HepG2 (cell line): ENCODE measurements at regions not wholly inside any gene's neighbourhood (a gene's known extent, or its start where the extent isn't known, plus 50 kb on each side); places are given as distances from the start of the nearest gene placed in this dataset.
A peak's percentile ranks its signal among the peaks of the same experiment; 100 is the strongest.

Experiments
- ATAC-seq: fragments of 200-7000 bp; cut with Tn5 transposase; 3 replicates; pipeline ENCODE4 v1.9.1; 2020; ENCODE audit warnings: mild to moderate bottlenecking, moderate library complexity
- BruUV-seq: library from RNA; stranded (reverse); fragments of 400-500 nt; replicated peaks from 2 replicates; lab custom pipeline; 2021; lab: Mats Ljungman, UMichigan
- CTCF ChIA-PET: fragments of 300-600 bp; formaldehyde crosslinking; extraction: SDS; loops from one replicate; lab custom pipeline; 2021; ENCODE audit warnings: low total read pairs, inconsistent platforms, low intra/inter-chr PET ratio; lab: Yijun Ruan, JAX
- POLR2A ChIA-PET: fragments of 350-600 bp; sonication (Branson Sonifier 250); formaldehyde crosslinking; loops from one replicate; lab custom pipeline; 2020; ENCODE audit warnings: antibody characterized with exemption, inconsistent platforms; lab: Yijun Ruan, JAX
- DNase-seq: peaks from one replicate; pipeline ENCODE4 v3.0.0-alpha.2; 2015; ENCODE audit warnings: low spot score
- FAIRE-seq: peaks from 3 replicates; lab custom pipeline; 2011; peaks lifted over from hg19 to GRCh38; lab: Jason Lieb, UNC
- H2AFZ ChIP-seq: one replicate; pipeline ENCODE4 v1.6.1; 2011; ENCODE audit warnings: low read length, inconsistent platforms
- H3K27ac ChIP-seq: fragments of 300-600 bp; 3 replicates; pipeline ENCODE4 v1.8.0; 2011; ENCODE audit warnings: mixed run types, mild to moderate bottlenecking, mixed read lengths, low read length, inconsistent platforms; ENCODE audit not compliant: insufficient read depth; ENCODE audit errors: extremely low read length
- H3K27me3 ChIP-seq, 2 experiments: fragments of 200-600 bp in 1 of 2; 2 replicates in 1 of 2; 3 replicates in 1 of 2; pipeline versions ENCODE4 v1.6.0 to v1.8.0; 2011; ENCODE audit warnings: low read length in 2 of 2, mild to moderate bottlenecking in 2 of 2, moderate library complexity in 2 of 2, inconsistent platforms in 1 of 2; ENCODE audit not compliant: insufficient read depth in 2 of 2, control insufficient read depth in 1 of 2
- H3K36me3 ChIP-seq, 2 experiments: fragments of 200-600 bp in 1 of 2; replicated peaks in 1 of 2; 2 replicates in 1 of 2; 3 replicates in 1 of 2; pipeline versions ENCODE4 v1.5.1 to v1.8.0; 2011; ENCODE audit warnings: low read length in 2 of 2, inconsistent platforms in 1 of 2; ENCODE audit not compliant: insufficient read depth in 2 of 2, control insufficient read depth in 1 of 2
- H3K4me1 ChIP-seq: 2 replicates; pipeline ENCODE4 v1.5.1; 2012; ENCODE audit warnings: low read length, inconsistent platforms; ENCODE audit not compliant: insufficient read depth
- H3K4me2 ChIP-seq: 2 replicates; pipeline ENCODE4 v1.6.0; 2011; ENCODE audit warnings: low read depth, low read length, inconsistent platforms
- H3K4me3 ChIP-seq, 3 experiments: fragments of 200-600 bp in 1 of 3; sonication (generic), shearing (Covaris generic) in 1 of 3; replicated peaks in 1 of 3; 2 replicates each; pipeline ENCODE4 v1.5.1; 2011 to 2016; ENCODE audit warnings: low read length in 3 of 3, inconsistent platforms in 2 of 3, low read depth in 2 of 3, mild to moderate bottlenecking in 2 of 3, control low read depth in 1 of 3, mixed read lengths in 1 of 3; ENCODE audit not compliant: insufficient read depth in 1 of 3
- H3K79me2 ChIP-seq: one replicate; pipeline ENCODE4 v1.6.1; 2011; ENCODE audit warnings: low read length, inconsistent platforms; ENCODE audit not compliant: insufficient read depth
- H3K9ac ChIP-seq: 2 replicates; pipeline ENCODE4 v1.6.0; 2011; ENCODE audit warnings: mild to moderate bottlenecking, low read depth, low read length, inconsistent platforms; ENCODE audit not compliant: insufficient read depth
- H3K9me3 ChIP-seq: 2 replicates; pipeline ENCODE4 v1.5.1; 2012; ENCODE audit warnings: mild to moderate bottlenecking, low read length
- H4K20me1 ChIP-seq: 2 replicates; pipeline ENCODE4 v1.6.0; 2011; ENCODE audit warnings: inconsistent platforms, mild to moderate bottlenecking, low read length, moderate library complexity; ENCODE audit not compliant: insufficient read depth
- CTCF ChIP-seq: sonication (generic); formaldehyde crosslinking; IDR thresholded peaks from 2 replicates; pipeline ENCODE4 v1.5.0; 2020; ENCODE audit warnings: mild to moderate bottlenecking, missing genetic modification reagents, moderate library complexity
- MYPOP ChIP-seq: sonication (generic); formaldehyde crosslinking; IDR thresholded peaks from 2 replicates; pipeline ENCODE4 v1.8.1; 2023; ENCODE audit warnings: mild to moderate bottlenecking, moderate library complexity, missing genetic modification reagents
- SMC3 ChIP-seq: IDR thresholded peaks from 2 replicates; pipeline ENCODE4 v1.6.1; 2011; ENCODE audit warnings: low read length, improper control_type of control experiment
- STAG1 ChIP-seq: sonication (generic); formaldehyde crosslinking; IDR thresholded peaks from 2 replicates; pipeline ENCODE4 v1.4.0; 2020; ENCODE audit warnings: missing genetic modification reagents
- ZNF260 ChIP-seq: sonication (generic); formaldehyde crosslinking; IDR thresholded peaks from 2 replicates; pipeline ENCODE4 v1.4.0; 2020; ENCODE audit warnings: missing genetic modification reagents, low read depth, mild to moderate bottlenecking, borderline replicate concordance
- ZNF335 ChIP-seq: sonication (generic); formaldehyde crosslinking; IDR thresholded peaks from 2 replicates; pipeline ENCODE4 v1.4.0; 2020; ENCODE audit warnings: missing genetic modification reagents
- ZNF652 ChIP-seq: IDR thresholded peaks from 2 replicates; pipeline ENCODE4 v1.6.1; 2016; ENCODE audit warnings: low read depth, borderline replicate concordance
- WGBS: methylation state at CpG from one replicate; pipeline ENCODE4 v1.1.6; 2017; ENCODE audit warnings: low lambda C conversion rate; 5-methylcytosine and 5-hydroxymethylcytosine counted together
- in situ Hi-C: cut with HindIII; loops from 2 replicates; pipeline ENCODE4 v1.10.0; 2017; ENCODE audit warnings: low pct_unique_long_range_greater_than_20kb; ENCODE audit not compliant: extremely low pct_ligation_motif_present
- intact Hi-C: fragments of 100-400 bp; cut with micrococcal nuclease; formaldehyde crosslinking; loops from one replicate; pipeline ENCODE4 v1.10.0; 2022; ENCODE audit not compliant: unreplicated experiment

DNA sequence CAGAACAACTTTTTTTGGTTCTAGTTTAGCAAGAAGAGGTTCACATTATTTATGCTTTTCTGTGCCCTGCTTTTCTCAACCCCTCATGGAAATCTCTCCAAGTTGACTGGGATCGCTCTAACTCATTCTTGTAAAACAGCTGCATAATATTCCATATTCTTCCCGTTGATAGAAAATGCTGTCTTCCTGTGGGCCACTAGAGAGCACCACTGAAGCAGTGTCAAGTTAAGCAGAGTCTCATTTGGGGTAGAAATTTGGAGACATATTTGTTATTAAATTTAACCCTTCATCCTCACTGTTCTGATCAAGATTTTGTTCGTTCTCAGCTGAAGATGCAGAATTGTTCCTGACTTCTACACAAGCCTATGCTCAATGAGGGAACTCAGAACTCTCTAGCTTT is 140.1 kb downstream of the CEMIP2 start:
- 41% methylated on average over 3 of the region's 3 CpGs for WGBS
- H2AFZ ChIP-seq: no peak overlapping the region
- no peaks in the 10 kb centered on the region for H3K9me3 ChIP-seq
- no peaks in the 10 kb centered on the region for H4K20me1 ChIP-seq
- no peaks in the 10 kb centered on the region for H3K27me3 ChIP-seq
- BruUV-seq: no TSS peak
- FAIRE-seq: peak; percentile 18
- H3K4me2 ChIP-seq: no peak overlapping the region
- TF ChIP-seq CTCF (peak; percentile 55), MYPOP (no peak), STAG1 (CRISPR knock-in tag) (peak; percentile 60), SMC3 (peak; percentile 52; the same call in 1 of the 2 replicates), ZNF652 (CRISPR knock-in tag) (peak; percentile 72), ZNF260 (CRISPR knock-in tag) (peak; percentile 95), ZNF335 (CRISPR knock-in tag) (no peak)
- H3K36me3 ChIP-seq: no peaks in the 10 kb centered on the region
- ChIA-PET CTCF (interaction anchor here (1.6 kb wide), 1 partner anchor 141 kb away, joined by 6 read pairs; the partner anchor contains the start of gene CEMIP2), POLR2A (interaction anchor here (1.0 kb wide), 1 partner anchor 141 kb away, joined by 3 read pairs; no protein-coding TSS in a partner anchor)
- in situ Hi-C loops (no loop called here), intact Hi-C loops (no loop called here)
- no peaks in the 10 kb centered on the region for H3K79me2 ChIP-seq
- no peak overlapping the region for H3K9ac ChIP-seq
- DNase-seq: peak; percentile 12
- ATAC-seq: 0 out of 3 replicates have a peak, but pooled peaks have one; percentile 38
- H3K4me3 ChIP-seq: no peak overlapping the region
- H3K27ac ChIP-seq: no peak overlapping the region
- peaks cover 42% of the 10 kb centered on the region for H3K4me1 ChIP-seq
